ENCODE measurements at regions not wholly inside any gene's neighbourhood (a gene's known extent, or its start where the extent isn't known, plus 50 kb on each side); places are given as distances from the start of the nearest gene placed in this dataset.

GRCh38 chr9:13372510-13372909, 93.0 kb upstream of the MPDZ start:
- no peak for TF ChIP-seq CTCF (IDR thresholded peaks at IDR 0.05; ENCODE audit: insufficient read depth, low read length, missing control alignments)
- no peak overlapping the region for H3K4me3 ChIP-seq (ENCODE audit: low read depth, low read length)
- ChIA-PET POLR2A (no interaction called here), CTCF (no interaction called here)
- no peak for DNase-seq (ENCODE audit: low read depth, low spot score)

GRCh38 chr9:13369431-13369830, 89.9 kb upstream of the MPDZ start:
- no peak for DNase-seq (ENCODE audit: low read depth, low spot score)
- H3K4me3 ChIP-seq (ENCODE audit: low read depth, low read length): no peak overlapping the region
- ChIA-PET CTCF (no interaction called here), POLR2A (no interaction called here)
- TF ChIP-seq CTCF (IDR thresholded peaks at IDR 0.05; ENCODE audit: insufficient read depth, low read length, missing control alignments): no peak

- no peak overlapping the region for H3K4me3 ChIP-seq (ENCODE audit: low read depth, low read length)
- no peak for DNase-seq (ENCODE audit: low read depth, low spot score)
- ChIA-PET CTCF (no interaction called here), POLR2A (no interaction called here)
- no peak for TF ChIP-seq CTCF (IDR thresholded peaks at IDR 0.05; ENCODE audit: insufficient read depth, low read length, missing control alignments)
Measured at GRCh38 chr9:13367784-13368183, 88.3 kb upstream of the MPDZ start.

- no peak overlapping the region for H3K4me3 ChIP-seq (ENCODE audit: low read depth, low read length)
- ChIA-PET POLR2A (no interaction called here), CTCF (interaction anchor here (1.1 kb wide), 1 partner anchor 12 kb away, joined by 3 read pairs; no protein-coding TSS in a partner anchor)
- TF ChIP-seq CTCF (IDR thresholded peaks at IDR 0.05; ENCODE audit: insufficient read depth, low read length, missing control alignments): no peak
- no peak for DNase-seq (ENCODE audit: low read depth, low spot score)
Measured at GRCh38 chr9:13364271-13365000, 84.9 kb upstream of the MPDZ start.

- H3K4me3 ChIP-seq (ENCODE audit: low read depth, low read length): no peak overlapping the region
- DNase-seq (ENCODE audit: low read depth, low spot score): no peak
- ChIA-PET POLR2A (no interaction called here), CTCF (interaction anchor here (1.0 kb wide), 1 partner anchor 9 kb away, joined by 4 read pairs; no protein-coding TSS in a partner anchor)
- no peak for TF ChIP-seq CTCF (IDR thresholded peaks at IDR 0.05; ENCODE audit: insufficient read depth, low read length, missing control alignments)
Measured at GRCh38 chr9:13361076-13361475, 81.6 kb upstream of the MPDZ start.

GRCh38 chr9:13360188-13360587, 80.7 kb upstream of the MPDZ start:
- CTCF ChIA-PET: interaction anchor here (1.0 kb wide), 2 partner anchors 8 to 992 kb away, joined by 3 to 4 read pairs; no protein-coding TSS in a partner anchor
- DNase-seq (ENCODE audit: low read depth, low spot score): no peak
- POLR2A ChIA-PET: no interaction called here
- H3K4me3 ChIP-seq (ENCODE audit: low read depth, low read length): no peak overlapping the region
- no peak for TF ChIP-seq CTCF (IDR thresholded peaks at IDR 0.05; ENCODE audit: insufficient read depth, low read length, missing control alignments)

All from AG04449 (cell line).